A549 (cell line): ENCODE measurements at regions not wholly inside any gene's neighbourhood (a gene's known extent, or its start where the extent isn't known, plus 50 kb on each side); places are given as distances from the start of the nearest gene placed in this dataset.

Experiments used
- TF ChIP-seq, protein P1 (sequence below): fragments of >200 bp; sonication (Bioruptor Twin); formaldehyde crosslinking; IDR thresholded peaks from 3 replicates; pipeline ENCODE4 v1.5.1; 2016
- TF ChIP-seq, protein P2 (sequence below): fragments of 250-450 bp; sonication (Bioruptor Pico); IDR thresholded peaks from 2 replicates; pipeline ENCODE4 v1.5.0; 2021; ENCODE audit warnings: mild to moderate bottlenecking, moderate library complexity, borderline replicate concordance

DNA sequence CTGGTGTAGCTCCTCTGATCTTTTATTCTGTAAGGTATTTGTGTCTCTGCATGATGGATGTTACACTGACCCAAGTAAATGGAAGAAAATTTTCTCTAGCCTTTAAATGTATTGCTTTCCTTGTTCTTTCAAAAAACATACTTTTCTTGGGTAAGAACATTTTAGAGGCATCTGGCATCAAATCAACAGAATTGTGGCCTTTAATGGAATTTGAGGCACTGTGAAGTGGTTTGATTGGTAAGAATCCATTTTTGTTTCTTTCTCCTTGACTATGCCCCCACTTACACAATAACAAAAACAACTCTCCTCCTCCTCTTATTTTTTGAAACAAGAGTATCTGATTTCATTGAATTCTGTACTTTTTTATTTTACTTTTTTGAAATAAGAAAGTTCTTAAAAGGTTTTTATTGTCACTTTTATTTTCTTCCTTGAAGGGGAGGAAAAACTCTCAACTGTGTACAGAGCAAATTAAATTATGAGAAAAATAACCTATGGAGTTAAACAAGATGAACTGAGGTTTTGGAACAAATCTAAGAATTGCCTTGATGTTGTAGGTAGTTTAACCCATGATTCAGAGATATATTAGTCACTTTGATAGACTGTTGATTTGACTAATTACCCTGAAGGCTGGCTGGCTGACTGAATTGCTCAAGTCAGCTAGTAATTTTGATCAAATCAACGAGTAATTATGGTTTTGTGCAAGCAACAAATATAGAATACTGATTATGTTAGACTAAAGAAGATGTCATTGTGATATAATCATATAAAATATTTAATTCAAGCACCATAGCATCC is 146.4 kb downstream of the FHIP1A start:
- TF ChIP-seq, protein P1, sequence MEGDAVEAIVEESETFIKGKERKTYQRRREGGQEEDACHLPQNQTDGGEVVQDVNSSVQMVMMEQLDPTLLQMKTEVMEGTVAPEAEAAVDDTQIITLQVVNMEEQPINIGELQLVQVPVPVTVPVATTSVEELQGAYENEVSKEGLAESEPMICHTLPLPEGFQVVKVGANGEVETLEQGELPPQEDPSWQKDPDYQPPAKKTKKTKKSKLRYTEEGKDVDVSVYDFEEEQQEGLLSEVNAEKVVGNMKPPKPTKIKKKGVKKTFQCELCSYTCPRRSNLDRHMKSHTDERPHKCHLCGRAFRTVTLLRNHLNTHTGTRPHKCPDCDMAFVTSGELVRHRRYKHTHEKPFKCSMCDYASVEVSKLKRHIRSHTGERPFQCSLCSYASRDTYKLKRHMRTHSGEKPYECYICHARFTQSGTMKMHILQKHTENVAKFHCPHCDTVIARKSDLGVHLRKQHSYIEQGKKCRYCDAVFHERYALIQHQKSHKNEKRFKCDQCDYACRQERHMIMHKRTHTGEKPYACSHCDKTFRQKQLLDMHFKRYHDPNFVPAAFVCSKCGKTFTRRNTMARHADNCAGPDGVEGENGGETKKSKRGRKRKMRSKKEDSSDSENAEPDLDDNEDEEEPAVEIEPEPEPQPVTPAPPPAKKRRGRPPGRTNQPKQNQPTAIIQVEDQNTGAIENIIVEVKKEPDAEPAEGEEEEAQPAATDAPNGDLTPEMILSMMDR, result no peak
- TF ChIP-seq, protein P2, sequence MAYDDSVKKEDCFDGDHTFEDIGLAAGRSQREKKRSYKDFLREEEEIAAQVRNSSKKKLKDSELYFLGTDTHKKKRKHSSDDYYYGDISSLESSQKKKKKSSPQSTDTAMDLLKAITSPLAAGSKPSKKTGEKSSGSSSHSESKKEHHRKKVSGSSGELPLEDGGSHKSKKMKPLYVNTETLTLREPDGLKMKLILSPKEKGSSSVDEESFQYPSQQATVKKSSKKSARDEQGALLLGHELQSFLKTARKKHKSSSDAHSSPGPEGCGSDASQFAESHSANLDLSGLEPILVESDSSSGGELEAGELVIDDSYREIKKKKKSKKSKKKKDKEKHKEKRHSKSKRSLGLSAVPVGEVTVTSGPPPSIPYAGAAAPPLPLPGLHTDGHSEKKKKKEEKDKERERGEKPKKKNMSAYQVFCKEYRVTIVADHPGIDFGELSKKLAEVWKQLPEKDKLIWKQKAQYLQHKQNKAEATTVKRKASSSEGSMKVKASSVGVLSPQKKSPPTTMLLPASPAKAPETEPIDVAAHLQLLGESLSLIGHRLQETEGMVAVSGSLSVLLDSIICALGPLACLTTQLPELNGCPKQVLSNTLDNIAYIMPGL (CRISPR knock-in tag), result no peak
